ENCODE measurements at regions not wholly inside any gene's neighbourhood (a gene's known extent, or its start where the extent isn't known, plus 50 kb on each side); places are given as distances from the start of the nearest gene placed in this dataset.
"Not testable (repeated sequence)": the region's sequence is repeated elsewhere in the genome, so short reads cannot be mapped to it uniquely, and the experiment has no call there.

GRCh38 chr10:95137990-95138625 lies 55.9 kb upstream of the ACSM6 start:
- not testable (repeated sequence) for H3K9me3 ChIP-seq (ENCODE audit: severe bottlenecking); ATAC-seq (ENCODE audit: low read depth); H3K27ac ChIP-seq (ENCODE audit: poor library complexity, severe bottlenecking); H3K4me1 ChIP-seq (ENCODE audit: insufficient read depth, poor library complexity, severe bottlenecking); H3K36me3 ChIP-seq (ENCODE audit: low read depth); H3K27me3 ChIP-seq (ENCODE audit: insufficient read depth, poor library complexity, severe bottlenecking); H3K4me3 ChIP-seq (ENCODE audit: severe bottlenecking); DNase-seq (ENCODE audit: low spot score)

- H3K4me3 ChIP-seq (ENCODE audit: severe bottlenecking): no peak overlapping the region
- no peaks in the 10 kb centered on the region for H3K9me3 ChIP-seq (ENCODE audit: severe bottlenecking)
- no peak for DNase-seq (ENCODE audit: low spot score)
- ATAC-seq (ENCODE audit: low read depth): no peak
- H3K4me1 ChIP-seq (ENCODE audit: insufficient read depth, poor library complexity, severe bottlenecking): no peaks in the 10 kb centered on the region
- TF ChIP-seq CTCF (IDR thresholded peaks at IDR 0.05; ENCODE audit: poor library complexity, severe bottlenecking): no peak
- no peak overlapping the region for H3K27ac ChIP-seq (ENCODE audit: poor library complexity, severe bottlenecking)
- H3K27me3 ChIP-seq (ENCODE audit: insufficient read depth, poor library complexity, severe bottlenecking): no peaks in the 10 kb centered on the region
- no peaks in the 10 kb centered on the region for H3K36me3 ChIP-seq (ENCODE audit: low read depth)
Observed at GRCh38 chr10:95134490-95134889, 59.5 kb upstream of the ACSM6 start.

- peak; percentile 23; the same call in 2 of the 3 replicates for ATAC-seq (ENCODE audit: low read depth)
- Histone ChIP-seq H3K9me3 (ENCODE audit: severe bottlenecking) (no peaks in the 10 kb centered on the region), H3K27ac (ENCODE audit: poor library complexity, severe bottlenecking) (no peak overlapping the region), H3K27me3 (ENCODE audit: insufficient read depth, poor library complexity, severe bottlenecking) (no peaks in the 10 kb centered on the region), H3K4me1 (ENCODE audit: insufficient read depth, poor library complexity, severe bottlenecking) (no peaks in the 10 kb centered on the region), H3K36me3 (ENCODE audit: low read depth) (no peaks in the 10 kb centered on the region), H3K4me3 (ENCODE audit: severe bottlenecking) (no peak overlapping the region)
- no peak for TF ChIP-seq CTCF (IDR thresholded peaks at IDR 0.05; ENCODE audit: poor library complexity, severe bottlenecking)
- no peak for DNase-seq (ENCODE audit: low spot score)
Observed at GRCh38 chr10:95133997-95134396, 60.0 kb upstream of the ACSM6 start.

GRCh38 chr10:95133016-95133752 lies 60.9 kb upstream of the ACSM6 start:
- Histone ChIP-seq H3K9me3 (ENCODE audit: severe bottlenecking) (no peaks in the 10 kb centered on the region), H3K27ac (ENCODE audit: poor library complexity, severe bottlenecking) (no peak overlapping the region), H3K36me3 (ENCODE audit: low read depth) (no peaks in the 10 kb centered on the region), H3K27me3 (ENCODE audit: insufficient read depth, poor library complexity, severe bottlenecking) (no peaks in the 10 kb centered on the region), H3K4me1 (ENCODE audit: insufficient read depth, poor library complexity, severe bottlenecking) (no peaks in the 10 kb centered on the region), H3K4me3 (ENCODE audit: severe bottlenecking) (no peak overlapping the region)
- ATAC-seq (ENCODE audit: low read depth): 0 out of 3 replicates have a peak, but pooled peaks have one; percentile 45
- no peak for DNase-seq (ENCODE audit: low spot score)
- TF ChIP-seq CTCF (IDR thresholded peaks at IDR 0.05; ENCODE audit: poor library complexity, severe bottlenecking): peak; percentile 70

- not testable (repeated sequence) for DNase-seq (ENCODE audit: low spot score)
Observed at GRCh38 chr10:95130429-95130828, 61.1 kb upstream of the CYP2C8 start.

GRCh38 chr10:95125582-95125981 lies 56.3 kb upstream of the CYP2C8 start:
- no peaks in the 10 kb centered on the region for H3K36me3 ChIP-seq (ENCODE audit: low read depth)

More at GRCh38 chr10:95130429-95130828, 61.1 kb upstream of the CYP2C8 start:
- not testable (repeated sequence) for H3K27ac ChIP-seq (ENCODE audit: poor library complexity, severe bottlenecking); H3K4me1 ChIP-seq (ENCODE audit: insufficient read depth, poor library complexity, severe bottlenecking); H3K27me3 ChIP-seq (ENCODE audit: insufficient read depth, poor library complexity, severe bottlenecking); ATAC-seq (ENCODE audit: low read depth); H3K9me3 ChIP-seq (ENCODE audit: severe bottlenecking); H3K36me3 ChIP-seq (ENCODE audit: low read depth); H3K4me3 ChIP-seq (ENCODE audit: severe bottlenecking)

More at GRCh38 chr10:95125582-95125981, 56.3 kb upstream of the CYP2C8 start:
- Histone ChIP-seq H3K27me3 (ENCODE audit: insufficient read depth, poor library complexity, severe bottlenecking) (no peaks in the 10 kb centered on the region), H3K9me3 (ENCODE audit: severe bottlenecking) (no peaks in the 10 kb centered on the region), H3K27ac (ENCODE audit: poor library complexity, severe bottlenecking) (no peak overlapping the region), H3K4me3 (ENCODE audit: severe bottlenecking) (no peak overlapping the region), H3K4me1 (ENCODE audit: insufficient read depth, poor library complexity, severe bottlenecking) (no peaks in the 10 kb centered on the region)
- ATAC-seq (ENCODE audit: low read depth) (no peak), DNase-seq (ENCODE audit: low spot score) (no peak)
- TF ChIP-seq CTCF (IDR thresholded peaks at IDR 0.05; ENCODE audit: poor library complexity, severe bottlenecking): no peak

Measured in RWPE2 (cell line).